ENCODE measurements at regions not wholly inside any gene's neighbourhood (a gene's known extent, or its start where the extent isn't known, plus 50 kb on each side); places are given as distances from the start of the nearest gene placed in this dataset.
"Not testable (repeated sequence)": the region's sequence is repeated elsewhere in the genome, so short reads cannot be mapped to it uniquely, and the experiment has no call there.

- TF ChIP-seq CTCF (IDR thresholded peaks at IDR 0.05 in 8 of 11, conservative IDR thresholded peaks at IDR 0.05 in 3 of 11); POLR2AphosphoS5 (IDR thresholded peaks at IDR 0.05): not testable (repeated sequence)
These were observed 74.9 kb upstream of the LIFR start for GRCh38 chr5:38631376-38631775.

All from spleen (tissue), 7 donors.